Neural cell (in vitro differentiated cells): ENCODE measurements at regions not wholly inside any gene's neighbourhood (a gene's known extent, or its start where the extent isn't known, plus 50 kb on each side); places are given as distances from the start of the nearest gene placed in this dataset.

Experiments used
- H2AFZ ChIP-seq: fragments of 200-600, 300-800 bp; sonication (generic), shearing (Covaris generic); 2 replicates; pipeline ENCODE4 v1.6.0; 2014; ENCODE audit warnings: low read depth, mild to moderate bottlenecking, antibody characterized with exemption, low read length, moderate library complexity
- H3F3A ChIP-seq: fragments of 200-600 bp; shearing (Covaris generic); 2 replicates; pipeline ENCODE4 v1.6.1; 2016; ENCODE audit warnings: mild to moderate bottlenecking, moderate library complexity, mixed read lengths, antibody characterized with exemption, low read length; ENCODE audit not compliant: insufficient read depth, poor library complexity, severe bottlenecking
- H3K27ac ChIP-seq: fragments of 200-600, 300-800 bp; sonication (generic), shearing (Covaris generic); 2 replicates; pipeline ENCODE4 v1.5.1; 2014; ENCODE audit warnings: mild to moderate bottlenecking, low read length, moderate library complexity
- H3K27me3 ChIP-seq: fragments of 300-800, 200-600 bp; sonication (generic), shearing (Covaris generic); 2 replicates; pipeline ENCODE4 v1.6.0; 2014; ENCODE audit warnings: mild to moderate bottlenecking, low read depth, low read length, moderate library complexity; ENCODE audit not compliant: insufficient read depth
- H3K36me3 ChIP-seq: fragments of 300-800, 200-600 bp; sonication (generic), shearing (Covaris generic); 2 replicates; pipeline ENCODE4 v1.5.1; 2014; ENCODE audit warnings: mild to moderate bottlenecking, antibody characterized with exemption, low read length, moderate library complexity; ENCODE audit not compliant: insufficient read depth
- H3K4me2 ChIP-seq: fragments of 300-800, 200-600 bp; sonication (generic), shearing (Covaris generic); 2 replicates; pipeline ENCODE4 v1.6.0; 2014; ENCODE audit warnings: mild to moderate bottlenecking, low read length
- H3K4me3 ChIP-seq: fragments of 300-800, 200-600 bp; sonication (generic), shearing (Covaris generic); 2 replicates; pipeline ENCODE4 v1.5.1; 2014; ENCODE audit warnings: mild to moderate bottlenecking, low read length, moderate library complexity
- H3K79me2 ChIP-seq: fragments of 200-600 bp; shearing (Covaris generic); replicated peaks from 2 replicates; pipeline ENCODE4 v1.6.0; 2014; ENCODE audit warnings: mild to moderate bottlenecking, low read length, moderate library complexity; ENCODE audit not compliant: insufficient read depth
- H3K9ac ChIP-seq: fragments of 300-800, 200-600 bp; sonication (generic), shearing (Covaris generic); 2 replicates; pipeline ENCODE4 v1.6.1; 2016; ENCODE audit warnings: mild to moderate bottlenecking, low read length, mixed read lengths
- H3K9me2 ChIP-seq: fragments of 200-600 bp; shearing (Covaris generic); 2 replicates; pipeline ENCODE4 v1.6.1; 2016; ENCODE audit warnings: mild to moderate bottlenecking, low read length, mixed read lengths; ENCODE audit not compliant: insufficient read depth
- H3K9me3 ChIP-seq: fragments of 200-600, 300-800 bp; sonication (generic), shearing (Covaris generic); 2 replicates; pipeline ENCODE4 v1.6.1; 2016; ENCODE audit warnings: mild to moderate bottlenecking, mixed run types, low read length, moderate library complexity, mixed read lengths
- H4K20me1 ChIP-seq: fragments of 200-600 bp; shearing (Covaris generic); 2 replicates; pipeline ENCODE4 v1.6.1; 2016; ENCODE audit warnings: mild to moderate bottlenecking, mixed run types; ENCODE audit not compliant: insufficient read depth
- CTCF ChIP-seq: fragments of 450-650 bp; IDR thresholded peaks from 2 replicates; pipeline ENCODE4 v1.5.1; 2014; ENCODE audit warnings: antibody characterized with exemption, mild to moderate bottlenecking, moderate library complexity; ENCODE audit not compliant: poor library complexity, severe bottlenecking
- EP300 ChIP-seq: fragments of 450-650 bp; conservative IDR thresholded peaks from 2 replicates; pipeline ENCODE4 v1.6.1; 2014; ENCODE audit warnings: antibody characterized with exemption, mild to moderate bottlenecking, moderate library complexity; ENCODE audit not compliant: poor library complexity, severe bottlenecking
- EZH2 ChIP-seq: fragments of 200-600, 300-800 bp; shearing (Covaris generic), sonication (generic); IDR thresholded peaks from 2 replicates; pipeline ENCODE4 v1.6.1; 2014; ENCODE audit warnings: antibody characterized with exemption, low read length, borderline replicate concordance, mild to moderate bottlenecking; ENCODE audit not compliant: insufficient read depth, poor library complexity, severe bottlenecking
- MXI1 ChIP-seq: fragments of 450-650 bp; conservative IDR thresholded peaks from 2 replicates; pipeline ENCODE4 v1.6.1; 2014; ENCODE audit warnings: antibody characterized with exemption, mild to moderate bottlenecking; ENCODE audit not compliant: poor library complexity, severe bottlenecking
- POLR2AphosphoS5 ChIP-seq: IDR thresholded peaks from 2 replicates; pipeline ENCODE4 v1.6.1; 2012
- RAD21 ChIP-seq: fragments of 450-650 bp; conservative IDR thresholded peaks from 2 replicates; pipeline ENCODE4 v1.6.1; 2014; ENCODE audit warnings: antibody characterized with exemption, mild to moderate bottlenecking, moderate library complexity
- REST ChIP-seq: IDR thresholded peaks from 2 replicates; pipeline ENCODE4 v1.6.1; 2012; ENCODE audit warnings: borderline replicate concordance
- SMC3 ChIP-seq: fragments of 450-650 bp; conservative IDR thresholded peaks from 2 replicates; pipeline ENCODE4 v1.6.1; 2014; ENCODE audit warnings: antibody characterized with exemption, mild to moderate bottlenecking, moderate library complexity; ENCODE audit not compliant: poor library complexity
- TAF1 ChIP-seq: IDR thresholded peaks from 2 replicates; pipeline ENCODE4 v1.6.1; 2012; ENCODE audit warnings: low read depth

- Histone ChIP-seq H3K27me3 (no peaks in the 10 kb centered on the region), H3K9ac (no peak overlapping the region), H3K4me3 (no peak overlapping the region), H3K36me3 (no peaks in the 10 kb centered on the region), H3K79me2 (no peaks in the 10 kb centered on the region), H3F3A (no peaks in the 10 kb centered on the region), H2AFZ (no peak overlapping the region), H3K27ac (no peak overlapping the region), H3K9me2 (no peaks in the 10 kb centered on the region), H3K4me2 (no peak overlapping the region), H4K20me1 (no peaks in the 10 kb centered on the region), H3K9me3 (no peaks in the 10 kb centered on the region)
- no peak for TF ChIP-seq EZH2
- TF ChIP-seq EP300: no peak
Measured at GRCh38 chr2:83015035-83015715, 1443.9 kb downstream of the SUCLG1 start.

- TF ChIP-seq CTCF: no peak
- no peak for TF ChIP-seq REST
- no peak for TF ChIP-seq RAD21
- TF ChIP-seq EP300: no peak
- no peak for TF ChIP-seq SMC3
- TF ChIP-seq POLR2AphosphoS5: no peak
- TF ChIP-seq EZH2: no peak
- no peak for TF ChIP-seq TAF1
- Histone ChIP-seq H3K4me2 (no peak overlapping the region), H3K27me3 (no peaks in the 10 kb centered on the region), H3F3A (no peaks in the 10 kb centered on the region), H2AFZ (no peak overlapping the region), H3K9me2 (no peaks in the 10 kb centered on the region), H3K4me3 (no peak overlapping the region), H4K20me1 (no peaks in the 10 kb centered on the region), H3K79me2 (no peaks in the 10 kb centered on the region), H3K9ac (no peak overlapping the region), H3K27ac (no peak overlapping the region), H3K9me3 (no peaks in the 10 kb centered on the region), H3K36me3 (no peaks in the 10 kb centered on the region)
Measured at GRCh38 chr2:83014462-83014861, 1444.6 kb downstream of the SUCLG1 start.

- H3K79me2 ChIP-seq: no peaks in the 10 kb centered on the region
- H3K4me2 ChIP-seq: no peak overlapping the region
- no peak overlapping the region for H3K9ac ChIP-seq
- H3K9me3 ChIP-seq: no peaks in the 10 kb centered on the region
- no peaks in the 10 kb centered on the region for H3K36me3 ChIP-seq
- no peaks in the 10 kb centered on the region for H3K9me2 ChIP-seq
- TF ChIP-seq SMC3 (no peak), MXI1 (no peak), REST (no peak)
- H4K20me1 ChIP-seq: no peaks in the 10 kb centered on the region
- H3K27me3 ChIP-seq: no peaks in the 10 kb centered on the region
- H3F3A ChIP-seq: no peaks in the 10 kb centered on the region
- H2AFZ ChIP-seq: no peak overlapping the region
- H3K4me3 ChIP-seq: no peak overlapping the region
- H3K27ac ChIP-seq: no peak overlapping the region
Measured at GRCh38 chr2:83006961-83007360, 1452.1 kb downstream of the SUCLG1 start.
